Activated CD4-positive, alpha-beta T cell treated with anti-CD3 and anti-CD28 coated beads, Interleukin-2, amount 50 U/mL, for 4 hours (primary cell): ENCODE measurements at regions not wholly inside any gene's neighbourhood (a gene's known extent, or its start where the extent isn't known, plus 50 kb on each side); places are given as distances from the start of the nearest gene placed in this dataset.
"Not testable (repeated sequence)": the region's sequence is repeated elsewhere in the genome, so short reads cannot be mapped to it uniquely, and the experiment has no call there.

Experiments
- DNase-seq, 2 experiments: peaks; one replicate each; pipeline ENCODE4 v3.0.0-alpha.2; 2020

DNA sequence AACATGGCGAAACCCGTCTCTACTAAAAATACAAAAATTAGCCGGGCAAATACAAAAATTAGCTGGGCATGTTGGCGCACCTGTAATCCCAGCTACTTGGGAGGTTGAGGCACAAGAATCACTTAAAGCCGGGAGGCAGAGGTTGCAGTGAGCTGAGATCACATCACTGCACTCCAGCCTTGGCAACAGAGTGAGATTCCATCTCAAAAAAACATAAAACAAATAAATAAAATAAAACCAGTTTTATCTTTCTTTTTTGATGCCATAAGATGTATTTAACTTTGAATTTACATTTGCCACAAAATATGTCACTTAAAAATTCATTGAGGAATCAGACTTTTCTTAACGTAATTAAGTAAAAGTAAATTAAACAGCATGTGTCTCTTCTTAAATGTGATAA, 113.3 kb upstream of the ERRFI1 start:
- no peak for DNase-seq

DNA sequence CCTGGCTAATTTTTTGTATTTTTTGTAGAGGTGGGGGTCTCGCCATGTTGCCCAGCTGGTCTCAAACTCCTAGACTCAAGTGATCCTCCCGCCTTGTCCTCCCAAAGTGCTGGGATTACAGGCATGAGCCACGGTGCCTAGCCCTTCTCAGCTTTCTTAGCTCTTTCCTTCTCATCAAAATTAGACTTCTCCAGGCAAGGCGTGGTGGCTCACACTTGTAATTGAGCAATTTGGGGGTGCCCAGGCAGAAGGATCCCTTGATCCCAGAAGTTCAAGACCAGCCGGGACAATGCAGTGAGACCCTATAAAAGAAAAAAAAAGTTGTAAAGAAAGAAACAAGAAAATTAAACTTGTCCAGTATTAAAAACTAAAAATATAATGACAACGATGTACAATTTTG, 112.6 kb upstream of the ERRFI1 start:
- no peak for DNase-seq

DNA sequence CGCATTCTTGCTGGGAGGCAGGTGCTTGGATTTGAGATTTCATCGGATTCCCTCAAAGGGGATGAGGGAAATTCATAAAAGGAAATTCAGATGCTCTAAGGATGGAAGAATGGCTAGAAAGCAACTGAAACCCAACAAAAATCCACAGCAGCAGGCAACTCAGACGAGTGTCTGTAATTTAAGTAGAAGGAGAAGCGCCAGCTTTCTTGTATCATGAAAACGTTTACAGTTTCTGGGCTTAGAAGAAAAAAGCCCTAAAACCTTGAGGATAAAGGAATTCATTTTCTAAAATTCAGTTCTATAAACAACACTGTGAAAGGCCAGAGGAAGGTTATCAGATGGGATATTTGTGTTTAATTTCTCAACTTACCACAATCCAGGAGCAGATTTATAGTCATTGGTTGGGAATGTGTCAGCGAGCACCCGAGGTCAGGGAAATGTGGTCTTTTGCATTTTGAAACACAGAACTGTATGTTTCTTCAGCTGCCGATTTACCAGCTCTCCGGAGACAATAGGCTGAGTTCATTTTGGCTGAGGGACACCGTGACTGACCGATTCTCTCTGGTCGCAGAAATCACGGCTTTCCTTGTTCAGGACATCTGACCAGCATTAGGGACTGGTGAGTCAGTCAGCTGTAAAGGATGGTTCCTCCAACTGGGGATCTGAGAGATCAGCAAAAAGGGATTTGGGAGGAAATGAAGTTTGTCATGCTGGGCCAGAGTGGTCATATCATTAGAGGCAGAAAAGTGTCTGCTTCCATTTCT, 111.6 kb upstream of the ERRFI1 start:
- DNase-seq = no peak

DNA sequence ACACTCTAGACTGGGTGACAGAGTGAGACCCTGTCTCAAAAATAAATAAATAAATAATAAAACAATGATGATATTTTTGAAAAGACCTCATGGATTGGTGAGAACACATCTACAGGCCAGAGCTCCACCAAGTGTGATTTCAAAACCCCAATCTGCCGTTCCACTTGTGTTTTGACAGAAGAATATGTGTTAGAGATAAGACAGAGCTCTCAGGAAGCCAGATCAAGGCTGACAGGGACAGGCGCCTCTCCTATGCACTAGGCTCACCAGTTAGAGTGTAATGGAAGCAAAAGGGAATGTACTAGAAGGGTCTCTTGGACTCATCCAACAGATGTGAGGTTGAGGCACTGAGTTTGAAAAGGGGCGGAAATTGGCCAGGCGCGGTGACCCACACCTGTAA, 110.7 kb upstream of the ERRFI1 start:
- DNase-seq = no peak

DNA sequence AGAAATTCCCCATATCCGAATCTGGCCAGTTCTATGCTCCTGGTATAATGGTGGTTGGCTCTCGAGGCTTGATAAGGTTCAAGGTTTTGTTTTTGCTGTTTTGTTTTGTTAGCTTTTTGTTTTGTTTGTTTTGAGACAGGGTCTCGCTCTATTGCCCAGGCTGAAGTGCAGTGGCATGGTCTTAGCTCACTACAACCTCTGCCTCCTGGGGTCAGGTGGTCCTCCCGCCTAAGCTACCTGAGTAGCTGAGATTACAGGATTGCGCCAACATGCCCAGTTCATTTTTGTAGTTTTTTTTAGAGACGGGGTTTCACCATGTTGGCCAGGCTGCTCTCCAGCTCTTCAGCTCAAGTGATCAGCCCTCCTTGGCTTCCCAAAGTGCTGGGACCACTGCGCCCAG, 109.1 kb upstream of the ERRFI1 start:
- no peak for DNase-seq

DNA sequence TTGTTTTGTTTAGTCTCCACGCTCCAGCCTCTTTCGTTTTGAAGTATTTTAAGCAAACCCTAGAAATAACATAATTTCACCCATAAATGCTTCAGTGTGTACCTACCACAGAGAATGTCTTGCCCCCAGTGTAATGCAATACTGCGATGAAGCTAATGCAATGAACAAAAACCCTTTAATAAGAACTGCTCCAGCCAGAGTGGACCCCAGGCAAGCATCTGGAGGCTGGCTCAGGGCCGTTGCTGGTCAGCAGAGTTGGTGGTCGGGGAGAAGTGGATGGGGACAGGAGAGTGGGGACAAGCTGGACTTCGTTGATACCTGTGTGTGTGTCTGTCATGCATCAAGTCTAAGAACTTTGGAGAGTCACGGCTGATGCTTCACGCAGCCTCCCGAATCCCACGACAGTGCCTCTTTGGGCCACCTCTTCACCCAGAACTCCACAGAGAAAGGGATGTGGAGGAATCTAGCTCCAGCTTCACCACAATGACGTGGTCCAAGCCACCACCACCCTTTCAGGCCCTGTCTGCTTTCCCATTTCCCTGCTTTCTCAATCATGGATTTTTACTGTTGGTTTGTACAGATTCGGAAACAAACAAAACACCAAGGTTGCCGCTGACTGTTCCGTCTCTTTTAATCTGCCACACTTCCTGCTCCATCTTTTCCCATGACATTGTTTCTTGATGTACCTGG, 108.6 kb upstream of the ERRFI1 start:
- no peak for DNase-seq

DNA sequence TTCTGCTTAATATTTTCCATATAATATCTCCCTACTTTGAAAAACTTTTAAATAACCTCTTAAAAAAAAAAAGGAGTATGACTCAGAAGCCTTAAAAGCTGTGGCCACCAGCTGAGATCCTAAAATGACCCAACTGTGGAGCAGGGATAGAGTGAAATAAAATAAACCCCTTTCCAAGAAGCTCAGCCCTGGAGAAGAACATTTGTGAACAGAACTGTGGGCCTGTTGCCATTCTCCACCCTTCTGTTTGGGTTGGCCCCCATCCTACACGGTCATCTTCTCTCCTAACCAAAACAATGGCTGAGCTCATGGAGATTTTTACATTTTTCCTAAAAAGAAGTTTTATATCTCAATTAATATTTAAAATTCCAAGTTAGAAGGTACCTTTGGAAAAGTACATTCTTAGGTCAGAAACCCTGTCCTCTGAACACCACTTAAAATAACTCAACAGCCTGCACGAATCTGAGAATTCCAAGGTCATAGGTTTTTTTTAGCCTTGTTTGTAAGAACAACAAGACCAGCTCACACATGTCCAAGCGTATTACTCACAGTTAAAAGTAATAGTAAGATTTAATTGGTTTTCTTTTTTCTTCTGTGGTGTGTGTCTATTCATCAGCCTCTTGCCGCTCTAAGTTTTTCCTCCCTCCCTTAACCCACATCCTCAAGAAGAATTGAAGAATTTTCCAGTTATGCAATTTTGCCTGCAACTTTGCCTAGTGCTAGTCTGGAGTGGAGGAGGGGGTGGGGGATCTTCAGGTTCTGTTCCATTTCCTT, 107.7 kb upstream of the ERRFI1 start:
- no peak for DNase-seq

DNA sequence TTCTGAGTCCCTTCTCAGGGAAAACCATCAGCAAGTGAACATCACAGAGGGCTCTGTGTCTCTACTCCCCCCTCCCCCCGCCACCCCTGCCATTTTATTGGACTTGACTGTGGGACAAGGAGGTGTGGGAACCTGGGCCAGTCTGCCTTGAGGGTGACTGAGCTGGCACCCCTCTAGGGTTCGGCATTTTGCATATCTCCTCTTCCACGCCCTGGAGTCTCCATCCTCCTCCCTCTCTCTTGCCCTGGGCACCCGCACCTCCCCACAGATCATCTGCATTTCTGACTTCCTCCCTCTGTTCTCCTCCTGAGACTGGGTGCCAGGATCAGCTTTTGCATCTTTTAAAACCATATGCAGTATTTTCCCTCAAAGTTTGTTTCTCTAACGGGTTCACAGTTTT, 107.1 kb upstream of the ERRFI1 start:
- DNase-seq = no peak

DNA sequence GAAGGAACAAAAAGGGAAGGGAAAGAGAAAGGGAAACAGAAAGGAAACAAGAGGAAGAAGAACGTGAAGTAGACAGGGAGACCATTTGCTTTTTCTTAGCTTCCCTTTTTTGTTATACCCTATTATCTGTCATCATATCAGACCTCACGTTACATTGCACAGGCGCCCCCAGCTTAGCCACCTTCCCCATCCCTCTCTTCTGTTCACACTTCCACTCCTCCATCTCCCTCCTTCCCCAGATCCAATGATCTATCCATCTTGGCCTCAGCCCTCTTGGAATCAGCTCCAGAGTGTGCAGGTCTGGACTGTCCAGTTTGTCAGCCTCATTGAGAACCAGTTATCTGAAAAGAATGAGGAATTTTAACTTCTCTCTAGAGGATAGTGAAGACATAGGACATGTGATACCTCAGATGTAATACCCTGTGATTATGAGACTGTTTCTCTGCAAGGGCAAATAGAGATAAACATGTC, 101.1 kb upstream of the ERRFI1 start:
- DNase-seq = no peak

DNA sequence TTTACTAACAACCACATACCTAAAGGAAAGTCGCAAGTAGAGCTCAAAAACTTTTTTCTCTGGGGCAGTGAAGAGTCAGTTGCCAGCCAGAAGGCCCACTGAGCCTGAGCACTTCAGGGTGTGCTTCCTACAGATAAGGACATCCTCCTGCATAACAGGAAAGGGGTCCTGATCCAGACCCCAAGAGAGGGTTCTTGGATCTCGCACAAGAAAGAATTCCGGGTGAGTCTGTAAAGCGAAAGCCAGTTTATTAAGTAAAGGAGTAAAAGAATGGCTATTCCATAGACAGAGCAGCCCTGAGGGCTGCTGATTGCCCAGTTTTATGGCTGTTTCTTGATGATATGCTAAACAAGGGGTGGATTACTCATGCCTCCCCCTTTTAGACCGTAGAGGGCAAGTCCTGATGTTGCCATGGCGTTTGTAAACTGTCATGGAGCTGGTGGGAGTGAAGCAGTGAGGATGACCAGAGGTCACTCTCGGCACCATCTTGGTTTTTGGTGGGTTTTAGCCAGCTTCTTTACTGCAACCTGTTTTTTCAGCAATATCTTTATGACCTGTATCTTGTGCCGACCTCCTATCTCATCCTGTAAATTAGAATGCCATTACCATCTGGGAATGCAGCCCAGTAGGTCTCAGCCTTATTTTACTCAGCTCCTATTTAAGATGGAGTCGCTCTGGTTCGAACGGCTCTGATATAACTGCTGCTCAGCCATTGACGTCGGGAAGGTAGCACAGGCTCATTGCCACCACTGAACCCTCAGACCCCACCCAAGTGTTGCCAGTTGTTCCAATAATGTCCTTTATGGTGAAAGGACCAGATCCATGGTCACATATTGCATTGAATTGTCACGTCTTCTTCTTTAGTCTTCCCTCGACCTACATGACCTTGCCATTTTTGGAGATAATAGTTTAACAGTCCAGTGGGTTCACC, 96.6 kb upstream of the ERRFI1 start:
- no peak for DNase-seq

DNA sequence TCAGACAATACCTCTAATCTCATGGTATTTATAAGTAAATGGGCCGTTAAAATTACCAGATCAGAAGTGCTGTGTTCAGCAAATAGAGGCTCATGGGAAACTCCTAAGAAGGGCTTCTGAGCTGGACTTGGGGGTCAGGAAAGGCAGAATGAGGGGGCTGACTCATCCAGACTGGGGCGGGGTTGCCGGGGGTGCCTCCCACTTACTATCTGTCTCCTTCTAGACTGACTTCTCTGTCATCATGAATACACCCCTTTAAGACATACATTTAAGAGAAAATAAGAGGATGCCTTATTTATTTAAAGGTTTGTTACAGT, 96.0 kb upstream of the ERRFI1 start:
- DNase-seq = no peak

DNA sequence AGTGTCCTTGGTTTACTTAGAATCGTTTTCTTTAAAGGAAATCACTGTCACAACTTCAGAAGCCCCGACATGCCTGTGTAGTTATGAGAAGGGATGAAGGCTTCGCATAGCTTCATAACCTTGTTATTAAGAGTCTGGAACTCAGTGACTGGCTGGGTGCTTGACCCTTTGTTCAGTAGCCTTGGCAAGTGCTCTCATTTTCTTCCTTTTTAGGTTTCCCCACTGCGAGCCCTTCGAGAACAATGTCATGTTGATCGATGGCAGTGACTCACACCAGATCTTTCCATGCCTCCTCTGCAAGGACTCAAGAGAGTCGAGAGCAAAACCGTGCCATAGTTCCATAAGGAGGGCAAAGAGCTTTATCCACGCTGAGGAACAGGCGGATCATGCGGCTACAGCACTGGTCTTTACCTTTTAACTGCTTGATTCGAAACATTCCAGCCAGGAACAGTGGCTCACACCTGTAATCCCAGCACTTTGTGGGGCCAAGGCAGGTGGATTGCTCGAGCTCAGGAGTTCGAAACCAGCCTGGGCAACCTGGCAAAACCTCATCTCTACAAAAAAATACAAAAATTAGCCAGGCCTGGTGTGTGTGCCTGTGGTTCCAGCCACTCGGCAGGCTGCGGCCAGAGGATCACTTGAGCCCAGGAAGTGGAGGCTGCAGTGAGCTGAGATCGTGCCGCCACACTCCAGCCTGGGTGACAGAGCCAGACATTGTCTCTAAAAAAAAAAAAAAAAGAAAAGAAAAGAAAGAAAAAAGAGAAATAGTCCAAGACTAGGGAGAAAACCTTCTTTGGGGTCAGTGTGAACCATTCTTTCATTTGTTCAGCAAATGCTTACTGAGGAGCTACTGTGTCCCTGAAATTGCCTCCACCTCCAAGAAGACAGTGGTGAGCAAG, 95.4 kb upstream of the ERRFI1 start:
- no peak for DNase-seq

DNA sequence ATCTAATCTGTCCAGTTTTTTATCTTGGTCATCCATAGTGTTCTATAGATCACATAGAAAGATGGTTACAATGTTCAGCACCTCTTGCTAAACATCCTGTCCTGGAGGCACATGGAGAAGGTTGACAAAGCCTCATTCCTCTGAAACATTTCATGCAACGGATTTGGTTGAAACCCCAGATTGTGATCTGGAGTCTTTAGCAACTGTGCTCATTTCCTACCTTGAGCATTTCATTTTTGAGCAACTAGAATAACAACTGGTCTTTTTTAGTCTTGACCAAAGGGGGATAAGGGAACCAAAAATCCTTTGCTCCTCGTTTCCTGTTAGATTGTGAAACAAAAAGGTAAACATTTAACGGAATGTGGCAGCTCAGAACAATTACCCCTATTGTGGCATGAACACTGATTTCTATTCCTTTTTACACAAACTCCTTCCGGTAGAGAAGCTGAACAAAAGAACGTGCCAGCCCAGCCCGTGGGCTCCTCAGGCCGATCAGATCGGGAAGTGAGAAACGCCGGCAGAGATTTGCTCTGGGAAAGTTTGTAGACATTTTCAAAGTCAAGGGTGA, 94.7 kb upstream of the ERRFI1 start:
- no peak for DNase-seq

DNA sequence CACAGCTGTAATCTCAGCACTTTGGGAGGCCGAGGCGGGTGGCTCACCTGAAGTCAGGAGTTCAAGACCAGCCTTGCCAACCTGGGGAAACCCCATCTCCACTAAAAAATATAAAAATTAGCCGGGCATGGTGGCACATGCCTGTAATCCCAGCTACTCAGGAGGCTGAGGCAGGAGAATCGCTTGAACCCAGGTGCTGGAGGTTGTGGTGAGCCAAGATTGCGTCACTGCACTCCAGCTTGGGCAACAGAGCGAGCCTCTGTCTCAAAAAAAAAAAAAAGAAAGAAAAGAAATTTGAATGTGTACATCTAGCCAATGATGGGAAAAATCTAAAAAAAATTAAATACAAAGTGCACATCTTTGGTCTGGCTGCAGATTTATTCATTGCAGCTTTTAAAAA, 92.6 kb upstream of the ERRFI1 start:
- not testable (repeated sequence) for DNase-seq

DNA sequence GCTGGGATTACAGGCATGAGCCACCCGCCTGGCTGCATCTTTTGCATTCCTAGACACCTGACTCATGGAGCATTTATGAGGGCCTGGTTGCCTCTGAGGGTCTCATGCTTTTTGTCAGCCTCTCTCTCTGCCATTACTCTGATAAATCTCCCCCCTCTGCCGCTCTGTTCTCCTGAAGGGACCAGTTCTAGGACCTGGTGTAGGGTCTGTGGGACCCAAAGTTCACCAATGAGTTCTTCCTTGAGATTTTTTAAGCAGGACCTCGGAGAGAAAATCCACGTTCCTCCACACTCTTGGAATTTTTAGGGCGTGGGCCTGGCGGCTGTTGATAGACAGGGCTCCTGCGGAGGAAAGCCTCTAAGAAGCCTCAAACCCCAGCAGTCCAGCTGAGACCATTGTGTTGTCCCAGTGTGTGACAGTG, 91.9 kb upstream of the ERRFI1 start:
- no peak for DNase-seq

DNA sequence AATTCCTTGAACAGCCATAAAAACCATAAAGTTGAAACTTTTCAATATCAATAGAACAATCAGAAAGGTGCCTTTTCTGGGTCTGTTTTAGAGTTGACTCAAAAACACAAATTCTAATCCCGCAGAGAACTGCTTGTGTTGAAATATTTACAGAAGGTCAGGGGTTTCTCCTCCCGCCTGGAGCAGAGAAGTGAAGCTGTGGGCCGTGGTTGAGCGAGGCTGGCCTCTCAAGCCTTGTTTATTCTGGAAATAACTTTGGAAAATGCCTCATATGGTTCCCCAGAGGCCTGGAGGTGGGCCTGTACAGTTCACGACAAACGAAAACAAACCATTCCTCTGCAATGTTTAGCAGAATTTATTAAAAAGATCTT, 90.8 kb upstream of the ERRFI1 start:
- no peak for DNase-seq

DNA sequence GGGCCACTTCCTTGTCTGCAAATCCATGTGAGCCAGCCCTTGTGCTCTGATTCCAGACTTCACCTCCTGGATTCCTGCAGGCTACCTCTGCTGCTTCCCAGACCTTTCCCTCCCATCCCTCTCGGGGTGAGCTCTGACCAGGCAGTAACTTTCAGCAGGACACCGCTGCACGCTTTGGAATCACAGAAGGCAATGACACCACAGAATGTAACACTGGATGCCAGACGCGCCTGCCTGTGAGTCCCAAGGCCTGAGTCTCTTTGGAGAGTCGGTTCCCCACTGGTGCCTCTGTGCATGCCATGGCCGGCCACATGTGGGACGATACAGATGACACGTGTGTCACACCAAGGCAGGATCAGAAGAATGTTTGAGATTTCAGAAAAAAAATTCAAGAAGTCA, 89.7 kb upstream of the ERRFI1 start:
- DNase-seq = no peak

DNA sequence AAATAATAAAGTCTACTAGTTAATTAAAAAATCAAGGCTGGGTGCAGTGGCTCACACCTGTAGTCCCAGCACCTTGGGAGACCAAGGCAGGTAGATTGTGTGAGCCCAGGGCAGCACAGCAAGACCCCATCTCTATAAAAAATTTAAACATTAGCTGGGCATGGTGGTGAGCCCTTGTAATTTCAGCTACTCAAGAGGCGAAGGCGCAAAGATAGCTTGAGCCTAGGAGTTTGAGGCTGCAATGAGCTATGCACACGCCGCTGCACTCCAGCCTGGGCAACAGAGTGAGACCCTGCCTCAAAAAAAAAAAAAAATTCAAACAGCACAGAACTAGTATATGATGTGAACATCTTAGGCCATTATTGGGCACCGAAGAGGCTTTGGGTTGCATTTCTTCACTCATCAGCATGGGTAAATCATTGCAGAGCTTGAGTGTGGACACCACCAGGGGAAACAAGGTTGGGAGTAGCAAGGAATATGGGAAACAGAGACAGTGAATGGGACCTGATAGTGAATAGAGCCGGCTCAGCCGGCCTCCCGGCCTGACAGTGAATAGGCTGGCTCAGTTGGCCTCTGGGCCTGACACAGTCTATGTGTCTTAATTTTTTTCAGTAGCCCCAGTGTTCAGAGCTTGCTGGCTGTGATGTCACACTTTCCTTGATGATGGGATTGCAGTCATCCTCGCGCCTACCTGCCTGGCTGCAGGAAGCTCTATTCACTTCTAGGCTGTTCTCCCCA, 89.1 kb upstream of the ERRFI1 start:
- DNase-seq = no peak

DNA sequence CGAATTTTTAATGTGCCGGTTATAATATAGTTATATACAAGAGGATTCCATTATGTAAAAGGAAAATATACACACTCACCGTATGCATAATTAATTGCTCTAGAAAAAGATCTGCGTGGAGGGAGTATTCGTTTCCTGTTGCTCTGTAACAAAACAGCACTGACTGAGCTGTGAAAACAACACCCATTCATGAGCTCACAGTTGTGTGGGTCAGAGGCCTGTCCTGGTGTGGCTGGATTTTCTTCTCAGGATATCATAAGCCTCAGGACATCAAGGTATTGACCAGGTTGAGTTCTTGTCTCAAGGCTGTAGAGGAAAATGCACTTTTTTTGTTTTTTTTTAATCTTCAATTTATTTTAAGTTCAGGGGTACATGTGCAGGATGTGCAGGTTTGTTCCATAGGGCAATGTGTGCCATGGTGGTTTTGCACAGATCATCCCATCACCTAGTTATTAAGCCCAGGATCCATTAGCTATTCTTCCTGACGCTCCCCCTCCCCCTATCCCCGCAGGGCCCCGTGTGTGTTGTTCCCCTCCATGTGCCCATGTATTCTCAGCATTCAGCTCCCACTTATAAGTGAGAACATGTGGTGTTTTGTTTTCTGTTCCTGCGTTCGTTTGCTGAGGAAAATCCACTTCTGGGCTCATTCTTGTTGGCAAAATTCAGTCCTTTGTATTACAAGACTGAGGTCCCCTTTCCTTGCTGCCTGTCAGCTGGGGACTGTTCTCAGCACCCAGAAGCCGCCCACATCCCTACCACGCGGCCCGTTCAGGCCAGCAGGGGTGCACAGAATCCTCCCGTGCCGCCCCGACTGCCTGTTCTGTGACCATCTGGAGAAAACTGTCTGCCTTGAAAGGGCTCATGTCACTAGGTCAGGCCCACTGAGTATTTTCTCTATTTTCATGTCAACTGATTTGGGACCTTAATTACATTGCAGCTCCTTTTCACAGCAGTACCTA, 87.4 kb upstream of the ERRFI1 start:
- no peak for DNase-seq
